BJ (cell line): ENCODE measurements at regions not wholly inside any gene's neighbourhood (a gene's known extent, or its start where the extent isn't known, plus 50 kb on each side); places are given as distances from the start of the nearest gene placed in this dataset.

ENCODE experiments used
- CTCF ChIA-PET: fragments of 350-600 bp; formaldehyde crosslinking; extraction: SDS; loops from one replicate; lab custom pipeline; 2021; ENCODE audit warnings: antibody characterized with exemption, inconsistent platforms; lab: Yijun Ruan, JAX
- POLR2A ChIA-PET: fragments of 300-600 bp; sonication (Branson Sonifier 250); formaldehyde crosslinking; extraction: SDS; loops from one replicate; lab custom pipeline; 2021; ENCODE audit warnings: antibody characterized with exemption; lab: Charles Lee
- DNase-seq: peaks from one replicate; pipeline ENCODE4 v3.0.0-alpha.2; 2011; ENCODE audit warnings: low read depth
- H3K27me3 ChIP-seq: 2 replicates; pipeline ENCODE4 v1.6.0; 2011; ENCODE audit warnings: low read length; ENCODE audit not compliant: control insufficient read depth, insufficient read depth
- H3K36me3 ChIP-seq: 2 replicates; pipeline ENCODE4 v1.5.1; 2011; ENCODE audit warnings: low read length; ENCODE audit not compliant: control insufficient read depth, insufficient read depth
- H3K4me3 ChIP-seq: 2 replicates; pipeline ENCODE4 v1.5.1; 2011; ENCODE audit warnings: low read depth, mild to moderate bottlenecking, control low read depth, low read length
- CTCF ChIP-seq: IDR thresholded peaks from 2 replicates; pipeline ENCODE4 v1.5.1; 2011; ENCODE audit warnings: low read depth, mild to moderate bottlenecking, control low read depth, inconsistent platforms, low read length, moderate library complexity; ENCODE audit not compliant: insufficient read depth

- Histone ChIP-seq H3K27me3 (no peaks in the 10 kb centered on the region), H3K36me3 (no peaks in the 10 kb centered on the region), H3K4me3 (no peak overlapping the region)
- no peak for TF ChIP-seq CTCF
- POLR2A ChIA-PET: no interaction called here
- CTCF ChIA-PET: interaction anchor here (1.2 kb wide), 1 partner anchor 15 kb away, joined by 3 read pairs; no protein-coding TSS in a partner anchor
- DNase-seq: no peak
Observed at GRCh38 chr13:79805317-79805716, 324.4 kb downstream of the NDFIP2 start.

GRCh38 chr13:79803989-79804388, 323.0 kb downstream of the NDFIP2 start:
- no peaks in the 10 kb centered on the region for H3K27me3 ChIP-seq
- POLR2A ChIA-PET: no interaction called here
- no peak overlapping the region for H3K4me3 ChIP-seq
- CTCF ChIA-PET: interaction anchor here (1.0 kb wide), 1 partner anchor 125 kb away, joined by 3 read pairs; no protein-coding TSS in a partner anchor
- no peak for DNase-seq
- TF ChIP-seq CTCF: no peak
- no peaks in the 10 kb centered on the region for H3K36me3 ChIP-seq

GRCh38 chr13:79803296-79803695, 322.3 kb downstream of the NDFIP2 start:
- ChIA-PET POLR2A (no interaction called here), CTCF (no interaction called here)
- DNase-seq: no peak
- no peaks in the 10 kb centered on the region for H3K27me3 ChIP-seq
- no peaks in the 10 kb centered on the region for H3K36me3 ChIP-seq
- no peak overlapping the region for H3K4me3 ChIP-seq
- no peak for TF ChIP-seq CTCF

GRCh38 chr13:79802389-79803085, 321.6 kb downstream of the NDFIP2 start:
- H3K36me3 ChIP-seq: no peaks in the 10 kb centered on the region
- no peak overlapping the region for H3K4me3 ChIP-seq
- CTCF ChIA-PET: no interaction called here
- POLR2A ChIA-PET: no interaction called here
- TF ChIP-seq CTCF: no peak
- H3K27me3 ChIP-seq: no peaks in the 10 kb centered on the region
- no peak for DNase-seq

- no peak for DNase-seq
- ChIA-PET POLR2A (no interaction called here), CTCF (interaction anchor here (0.6 to 1.6 kb wide), 9 partner anchors 9 to 544 kb away, joined by 3 to 8 read pairs (median 3); no protein-coding TSS in a partner anchor)
- Histone ChIP-seq H3K36me3 (no peaks in the 10 kb centered on the region), H3K4me3 (no peak overlapping the region), H3K27me3 (no peaks in the 10 kb centered on the region)
- TF ChIP-seq CTCF: no peak
Observed at GRCh38 chr13:79799059-79799867, 318.3 kb downstream of the NDFIP2 start.
